SK-N-MC (cell line): ENCODE measurements at regions not wholly inside any gene's neighbourhood (a gene's known extent, or its start where the extent isn't known, plus 50 kb on each side); places are given as distances from the start of the nearest gene placed in this dataset.

ENCODE experiments used
- EZH2 ChIP-seq: fragments of 200-600 bp; sonication (generic); IDR thresholded peaks from one replicate; pipeline ENCODE4 v1.6.1; 2017; ENCODE audit warnings: antibody characterized with exemption
- POLR2AphosphoS5 ChIP-seq: IDR thresholded peaks from 2 replicates; pipeline ENCODE4 v1.6.1; 2012; ENCODE audit warnings: mild to moderate bottlenecking, low read depth, low read length, borderline replicate concordance

DNA sequence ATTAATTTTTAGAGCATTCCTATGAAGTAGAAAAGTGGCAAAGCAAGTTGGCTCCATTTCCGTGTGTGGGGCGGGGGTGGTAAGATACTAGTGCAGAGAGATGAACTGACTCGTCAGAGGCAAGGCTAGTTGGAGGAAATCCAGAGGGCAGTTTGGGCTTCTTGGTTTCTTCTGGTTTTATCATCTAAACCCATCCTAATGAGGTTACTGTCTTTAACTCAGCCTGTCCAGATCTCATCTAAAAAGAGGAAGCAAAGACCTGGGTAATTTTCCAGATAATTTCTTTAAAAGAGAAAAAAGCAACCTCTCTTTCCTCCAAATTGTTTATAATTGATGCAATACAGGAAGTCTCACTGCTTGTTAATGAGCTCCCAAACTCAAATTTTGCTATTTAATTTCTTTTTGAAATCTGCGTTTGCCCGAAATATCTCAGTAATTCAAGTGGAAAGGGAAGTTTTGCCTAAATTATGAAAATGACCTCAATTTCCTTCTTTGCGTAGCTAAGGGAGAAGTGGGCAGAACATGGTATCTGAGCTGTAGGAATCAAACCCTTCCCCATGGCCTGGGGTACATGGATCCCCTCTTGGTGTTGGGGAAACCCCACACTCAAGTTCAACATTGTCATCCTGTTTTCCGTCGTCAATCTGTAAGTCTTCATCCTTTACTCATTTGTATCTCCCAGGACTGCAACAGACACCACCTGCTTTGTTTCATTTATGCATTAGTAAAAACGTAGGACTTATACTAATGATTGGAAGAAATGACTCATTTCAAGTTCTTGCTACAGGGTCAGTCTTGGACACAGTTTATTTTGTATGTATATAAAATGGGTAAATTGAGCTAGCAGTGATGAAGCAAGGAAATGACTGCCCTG is 89.1 kb upstream of the KLF7 start:
- TF ChIP-seq EZH2 (no peak), POLR2AphosphoS5 (no peak)
